ENCODE measurements at regions not wholly inside any gene's neighbourhood (a gene's known extent, or its start where the extent isn't known, plus 50 kb on each side); places are given as distances from the start of the nearest gene placed in this dataset.

DNA sequence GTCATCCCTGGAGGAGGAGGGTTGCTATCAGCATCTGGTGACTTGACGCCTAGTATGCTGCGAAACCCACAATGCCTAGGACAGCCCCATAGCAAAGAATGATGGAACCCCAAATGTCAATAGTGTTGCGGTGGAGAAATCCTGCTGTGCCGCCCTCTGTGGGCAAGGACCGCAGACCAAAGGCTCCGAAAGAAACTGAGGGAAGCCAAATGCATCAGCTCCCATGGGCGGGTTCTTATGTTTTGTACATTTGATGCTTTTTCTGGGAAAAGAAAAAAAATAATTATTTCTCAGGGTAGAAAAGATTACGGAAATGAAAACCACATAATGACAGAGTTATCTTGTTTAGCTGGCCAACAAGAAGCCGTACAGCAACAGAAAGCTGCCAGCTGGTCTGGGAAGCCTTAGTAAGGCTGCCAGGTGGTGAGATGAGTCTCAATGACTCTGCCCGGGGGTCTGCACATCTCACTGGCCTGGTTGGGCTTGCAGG is 95.0 kb upstream of the TBL1X start:
- TF ChIP-seq, protein P1, sequence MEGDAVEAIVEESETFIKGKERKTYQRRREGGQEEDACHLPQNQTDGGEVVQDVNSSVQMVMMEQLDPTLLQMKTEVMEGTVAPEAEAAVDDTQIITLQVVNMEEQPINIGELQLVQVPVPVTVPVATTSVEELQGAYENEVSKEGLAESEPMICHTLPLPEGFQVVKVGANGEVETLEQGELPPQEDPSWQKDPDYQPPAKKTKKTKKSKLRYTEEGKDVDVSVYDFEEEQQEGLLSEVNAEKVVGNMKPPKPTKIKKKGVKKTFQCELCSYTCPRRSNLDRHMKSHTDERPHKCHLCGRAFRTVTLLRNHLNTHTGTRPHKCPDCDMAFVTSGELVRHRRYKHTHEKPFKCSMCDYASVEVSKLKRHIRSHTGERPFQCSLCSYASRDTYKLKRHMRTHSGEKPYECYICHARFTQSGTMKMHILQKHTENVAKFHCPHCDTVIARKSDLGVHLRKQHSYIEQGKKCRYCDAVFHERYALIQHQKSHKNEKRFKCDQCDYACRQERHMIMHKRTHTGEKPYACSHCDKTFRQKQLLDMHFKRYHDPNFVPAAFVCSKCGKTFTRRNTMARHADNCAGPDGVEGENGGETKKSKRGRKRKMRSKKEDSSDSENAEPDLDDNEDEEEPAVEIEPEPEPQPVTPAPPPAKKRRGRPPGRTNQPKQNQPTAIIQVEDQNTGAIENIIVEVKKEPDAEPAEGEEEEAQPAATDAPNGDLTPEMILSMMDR (tag by site-specific recombination; IDR thresholded peaks at IDR 0.05), result no peak
- TF ChIP-seq BCL11A (tag by site-specific recombination; IDR thresholded peaks at IDR 0.05; ENCODE audit: low read depth) (no peak), ZNF184 (tag by site-specific recombination; IDR thresholded peaks at IDR 0.05) (no peak), ZNF19 (tag by site-specific recombination; IDR thresholded peaks at IDR 0.05; ENCODE audit: low read depth) (no peak), TCF7L2 (IDR thresholded peaks at IDR 0.05; ENCODE audit: borderline replicate concordance, low read depth, low read length) (no peak), ZNF707 (tag by site-specific recombination; IDR thresholded peaks at IDR 0.05) (no peak), ZNF548 (tag by site-specific recombination; IDR thresholded peaks at IDR 0.05) (no peak), ZBTB21 (tag by site-specific recombination; IDR thresholded peaks at IDR 0.05) (no peak), ZNF837 (tag by site-specific recombination; IDR thresholded peaks at IDR 0.05) (no peak), ZNF114 (tag by site-specific recombination; IDR thresholded peaks at IDR 0.05) (no peak)
- TF ChIP-seq, protein P2, sequence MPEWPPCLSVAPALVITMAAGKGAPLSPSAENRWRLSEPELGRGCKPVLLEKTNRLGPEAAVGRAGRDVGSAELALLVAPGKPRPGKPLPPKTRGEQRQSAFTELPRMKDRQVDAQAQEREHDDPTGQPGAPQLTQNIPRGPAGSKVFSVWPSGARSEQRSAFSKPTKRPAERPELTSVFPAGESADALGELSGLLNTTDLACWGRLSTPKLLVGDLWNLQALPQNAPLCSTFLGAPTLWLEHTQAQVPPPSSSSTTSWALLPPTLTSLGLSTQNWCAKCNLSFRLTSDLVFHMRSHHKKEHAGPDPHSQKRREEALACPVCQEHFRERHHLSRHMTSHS (tag by site-specific recombination; IDR thresholded peaks at IDR 0.05), result no peak
- TF ChIP-seq, protein P3, sequence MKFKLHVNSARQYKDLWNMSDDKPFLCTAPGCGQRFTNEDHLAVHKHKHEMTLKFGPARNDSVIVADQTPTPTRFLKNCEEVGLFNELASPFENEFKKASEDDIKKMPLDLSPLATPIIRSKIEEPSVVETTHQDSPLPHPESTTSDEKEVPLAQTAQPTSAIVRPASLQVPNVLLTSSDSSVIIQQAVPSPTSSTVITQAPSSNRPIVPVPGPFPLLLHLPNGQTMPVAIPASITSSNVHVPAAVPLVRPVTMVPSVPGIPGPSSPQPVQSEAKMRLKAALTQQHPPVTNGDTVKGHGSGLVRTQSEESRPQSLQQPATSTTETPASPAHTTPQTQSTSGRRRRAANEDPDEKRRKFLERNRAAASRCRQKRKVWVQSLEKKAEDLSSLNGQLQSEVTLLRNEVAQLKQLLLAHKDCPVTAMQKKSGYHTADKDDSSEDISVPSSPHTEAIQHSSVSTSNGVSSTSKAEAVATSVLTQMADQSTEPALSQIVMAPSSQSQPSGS (tag by site-specific recombination; IDR thresholded peaks at IDR 0.05; ENCODE audit: low read depth), result no peak
- TF ChIP-seq, protein P4, sequence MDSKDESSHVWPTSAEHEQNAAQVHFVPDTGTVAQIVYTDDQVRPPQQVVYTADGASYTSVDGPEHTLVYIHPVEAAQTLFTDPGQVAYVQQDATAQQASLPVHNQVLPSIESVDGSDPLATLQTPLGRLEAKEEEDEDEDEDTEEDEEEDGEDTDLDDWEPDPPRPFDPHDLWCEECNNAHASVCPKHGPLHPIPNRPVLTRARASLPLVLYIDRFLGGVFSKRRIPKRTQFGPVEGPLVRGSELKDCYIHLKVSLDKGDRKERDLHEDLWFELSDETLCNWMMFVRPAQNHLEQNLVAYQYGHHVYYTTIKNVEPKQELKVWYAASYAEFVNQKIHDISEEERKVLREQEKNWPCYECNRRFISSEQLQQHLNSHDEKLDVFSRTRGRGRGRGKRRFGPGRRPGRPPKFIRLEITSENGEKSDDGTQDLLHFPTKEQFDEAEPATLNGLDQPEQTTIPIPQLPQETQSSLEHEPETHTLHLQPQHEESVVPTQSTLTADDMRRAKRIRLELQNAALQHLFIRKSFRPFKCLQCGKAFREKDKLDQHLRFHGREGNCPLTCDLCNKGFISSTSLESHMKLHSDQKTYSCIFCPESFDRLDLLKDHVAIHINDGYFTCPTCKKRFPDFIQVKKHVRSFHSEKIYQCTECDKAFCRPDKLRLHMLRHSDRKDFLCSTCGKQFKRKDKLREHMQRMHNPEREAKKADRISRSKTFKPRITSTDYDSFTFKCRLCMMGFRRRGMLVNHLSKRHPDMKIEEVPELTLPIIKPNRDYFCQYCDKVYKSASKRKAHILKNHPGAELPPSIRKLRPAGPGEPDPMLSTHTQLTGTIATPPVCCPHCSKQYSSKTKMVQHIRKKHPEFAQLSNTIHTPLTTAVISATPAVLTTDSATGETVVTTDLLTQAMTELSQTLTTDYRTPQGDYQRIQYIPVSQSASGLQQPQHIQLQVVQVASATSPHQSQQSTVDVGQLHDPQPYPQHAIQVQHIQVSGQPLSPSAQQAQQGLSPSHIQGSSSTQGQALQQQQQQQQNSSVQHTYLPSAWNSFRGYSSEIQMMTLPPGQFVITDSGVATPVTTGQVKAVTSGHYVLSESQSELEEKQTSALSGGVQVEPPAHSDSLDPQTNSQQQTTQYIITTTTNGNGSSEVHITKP (tag by site-specific recombination; IDR thresholded peaks at IDR 0.05), result no peak
- TF ChIP-seq, protein P5, sequence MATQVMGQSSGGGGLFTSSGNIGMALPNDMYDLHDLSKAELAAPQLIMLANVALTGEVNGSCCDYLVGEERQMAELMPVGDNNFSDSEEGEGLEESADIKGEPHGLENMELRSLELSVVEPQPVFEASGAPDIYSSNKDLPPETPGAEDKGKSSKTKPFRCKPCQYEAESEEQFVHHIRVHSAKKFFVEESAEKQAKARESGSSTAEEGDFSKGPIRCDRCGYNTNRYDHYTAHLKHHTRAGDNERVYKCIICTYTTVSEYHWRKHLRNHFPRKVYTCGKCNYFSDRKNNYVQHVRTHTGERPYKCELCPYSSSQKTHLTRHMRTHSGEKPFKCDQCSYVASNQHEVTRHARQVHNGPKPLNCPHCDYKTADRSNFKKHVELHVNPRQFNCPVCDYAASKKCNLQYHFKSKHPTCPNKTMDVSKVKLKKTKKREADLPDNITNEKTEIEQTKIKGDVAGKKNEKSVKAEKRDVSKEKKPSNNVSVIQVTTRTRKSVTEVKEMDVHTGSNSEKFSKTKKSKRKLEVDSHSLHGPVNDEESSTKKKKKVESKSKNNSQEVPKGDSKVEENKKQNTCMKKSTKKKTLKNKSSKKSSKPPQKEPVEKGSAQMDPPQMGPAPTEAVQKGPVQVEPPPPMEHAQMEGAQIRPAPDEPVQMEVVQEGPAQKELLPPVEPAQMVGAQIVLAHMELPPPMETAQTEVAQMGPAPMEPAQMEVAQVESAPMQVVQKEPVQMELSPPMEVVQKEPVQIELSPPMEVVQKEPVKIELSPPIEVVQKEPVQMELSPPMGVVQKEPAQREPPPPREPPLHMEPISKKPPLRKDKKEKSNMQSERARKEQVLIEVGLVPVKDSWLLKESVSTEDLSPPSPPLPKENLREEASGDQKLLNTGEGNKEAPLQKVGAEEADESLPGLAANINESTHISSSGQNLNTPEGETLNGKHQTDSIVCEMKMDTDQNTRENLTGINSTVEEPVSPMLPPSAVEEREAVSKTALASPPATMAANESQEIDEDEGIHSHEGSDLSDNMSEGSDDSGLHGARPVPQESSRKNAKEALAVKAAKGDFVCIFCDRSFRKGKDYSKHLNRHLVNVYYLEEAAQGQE (tag by site-specific recombination; IDR thresholded peaks at IDR 0.05), result no peak
